ENCODE measurements at regions not wholly inside any gene's neighbourhood (a gene's known extent, or its start where the extent isn't known, plus 50 kb on each side); places are given as distances from the start of the nearest gene placed in this dataset.

GRCh38 chr13:86976521-86977324 lies 694.4 kb upstream of the SLITRK5 start:
- TF ChIP-seq CTCF (IDR thresholded peaks at IDR 0.05) = no peak
- no peak for TF ChIP-seq POLR2AphosphoS5 (IDR thresholded peaks at IDR 0.05)
- no peak for TF ChIP-seq POLR2A (IDR thresholded peaks at IDR 0.05)
- TF ChIP-seq EP300 (IDR thresholded peaks at IDR 0.05) = no peak

Data from sigmoid colon (tissue), 4 donors.